ENCODE measurements at regions not wholly inside any gene's neighbourhood (a gene's known extent, or its start where the extent isn't known, plus 50 kb on each side); places are given as distances from the start of the nearest gene placed in this dataset.

DNA sequence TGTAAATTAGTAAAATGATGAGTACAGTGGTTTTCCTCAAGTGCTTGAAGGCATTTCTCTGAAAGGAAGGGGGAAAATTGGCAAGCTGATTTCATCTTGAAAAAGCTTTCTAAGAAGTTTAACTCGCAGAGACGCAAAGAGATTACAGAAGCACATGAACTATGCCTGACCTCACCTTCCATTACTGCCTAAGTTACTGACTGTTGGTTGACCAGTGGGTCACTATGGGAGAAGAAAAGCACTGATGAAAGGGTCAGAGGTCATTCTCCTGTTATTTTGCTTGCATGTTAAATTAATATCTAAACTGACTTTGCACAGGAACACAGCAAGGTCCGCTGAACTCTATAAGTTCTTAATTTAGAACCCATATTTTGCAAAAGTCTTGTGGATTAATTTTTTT is 225.6 kb downstream of the ARL4A start:
- TF ChIP-seq ZNF565 (CRISPR knock-in tag; conservative IDR thresholded peaks at IDR 0.05; ENCODE audit: low read depth) (no peak), SNAI2 (CRISPR knock-in tag; IDR thresholded peaks at IDR 0.05) (no peak), GLIS3 (CRISPR knock-in tag; IDR thresholded peaks at IDR 0.05) (no peak), PPARA (CRISPR knock-in tag; IDR thresholded peaks at IDR 0.05; ENCODE audit: borderline replicate concordance) (no peak), ZNF70 (CRISPR knock-in tag; IDR thresholded peaks at IDR 0.05) (no peak), ISL1 (CRISPR knock-in tag; IDR thresholded peaks at IDR 0.05) (no peak), ZFP3 (CRISPR knock-in tag; IDR thresholded peaks at IDR 0.05) (no peak), ZFP30 (CRISPR knock-in tag; IDR thresholded peaks at IDR 0.05) (no peak), RARB (CRISPR knock-in tag; IDR thresholded peaks at IDR 0.05) (no peak), TCF4 (CRISPR knock-in tag; IDR thresholded peaks at IDR 0.05; ENCODE audit: borderline replicate concordance) (no peak), TOX (CRISPR knock-in tag; IDR thresholded peaks at IDR 0.05; ENCODE audit: borderline replicate concordance) (no peak), ZNF8 (CRISPR knock-in tag; IDR thresholded peaks at IDR 0.05) (no peak), BACH2 (CRISPR knock-in tag; IDR thresholded peaks at IDR 0.05; ENCODE audit: borderline replicate concordance) (no peak), CSDC2 (CRISPR knock-in tag; IDR thresholded peaks at IDR 0.05) (no peak), ZC3H10 (CRISPR knock-in tag; IDR thresholded peaks at IDR 0.05) (no peak), ARNTL (CRISPR knock-in tag; IDR thresholded peaks at IDR 0.05; ENCODE audit: borderline replicate concordance, low read depth) (no peak)
- TF ChIP-seq, protein P1, sequence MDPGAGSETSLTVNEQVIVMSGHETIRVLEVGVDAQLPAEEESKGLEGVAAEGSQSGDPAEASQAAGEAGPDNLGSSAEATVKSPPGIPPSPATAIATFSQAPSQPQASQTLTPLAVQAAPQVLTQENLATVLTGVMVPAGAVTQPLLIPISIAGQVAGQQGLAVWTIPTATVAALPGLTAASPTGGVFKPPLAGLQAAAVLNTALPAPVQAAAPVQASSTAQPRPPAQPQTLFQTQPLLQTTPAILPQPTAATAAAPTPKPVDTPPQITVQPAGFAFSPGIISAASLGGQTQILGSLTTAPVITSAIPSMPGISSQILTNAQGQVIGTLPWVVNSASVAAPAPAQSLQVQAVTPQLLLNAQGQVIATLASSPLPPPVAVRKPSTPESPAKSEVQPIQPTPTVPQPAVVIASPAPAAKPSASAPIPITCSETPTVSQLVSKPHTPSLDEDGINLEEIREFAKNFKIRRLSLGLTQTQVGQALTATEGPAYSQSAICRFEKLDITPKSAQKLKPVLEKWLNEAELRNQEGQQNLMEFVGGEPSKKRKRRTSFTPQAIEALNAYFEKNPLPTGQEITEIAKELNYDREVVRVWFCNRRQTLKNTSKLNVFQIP (CRISPR knock-in tag; IDR thresholded peaks at IDR 0.05; ENCODE audit: borderline replicate concordance, low read depth): no peak
- TF ChIP-seq, protein P2, sequence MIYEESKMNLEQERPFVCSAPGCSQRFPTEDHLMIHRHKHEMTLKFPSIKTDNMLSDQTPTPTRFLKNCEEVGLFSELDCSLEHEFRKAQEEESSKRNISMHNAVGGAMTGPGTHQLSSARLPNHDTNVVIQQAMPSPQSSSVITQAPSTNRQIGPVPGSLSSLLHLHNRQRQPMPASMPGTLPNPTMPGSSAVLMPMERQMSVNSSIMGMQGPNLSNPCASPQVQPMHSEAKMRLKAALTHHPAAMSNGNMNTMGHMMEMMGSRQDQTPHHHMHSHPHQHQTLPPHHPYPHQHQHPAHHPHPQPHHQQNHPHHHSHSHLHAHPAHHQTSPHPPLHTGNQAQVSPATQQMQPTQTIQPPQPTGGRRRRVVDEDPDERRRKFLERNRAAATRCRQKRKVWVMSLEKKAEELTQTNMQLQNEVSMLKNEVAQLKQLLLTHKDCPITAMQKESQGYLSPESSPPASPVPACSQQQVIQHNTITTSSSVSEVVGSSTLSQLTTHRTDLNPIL (CRISPR knock-in tag; IDR thresholded peaks at IDR 0.05; ENCODE audit: low read depth): no peak
- TF ChIP-seq, protein P3, sequence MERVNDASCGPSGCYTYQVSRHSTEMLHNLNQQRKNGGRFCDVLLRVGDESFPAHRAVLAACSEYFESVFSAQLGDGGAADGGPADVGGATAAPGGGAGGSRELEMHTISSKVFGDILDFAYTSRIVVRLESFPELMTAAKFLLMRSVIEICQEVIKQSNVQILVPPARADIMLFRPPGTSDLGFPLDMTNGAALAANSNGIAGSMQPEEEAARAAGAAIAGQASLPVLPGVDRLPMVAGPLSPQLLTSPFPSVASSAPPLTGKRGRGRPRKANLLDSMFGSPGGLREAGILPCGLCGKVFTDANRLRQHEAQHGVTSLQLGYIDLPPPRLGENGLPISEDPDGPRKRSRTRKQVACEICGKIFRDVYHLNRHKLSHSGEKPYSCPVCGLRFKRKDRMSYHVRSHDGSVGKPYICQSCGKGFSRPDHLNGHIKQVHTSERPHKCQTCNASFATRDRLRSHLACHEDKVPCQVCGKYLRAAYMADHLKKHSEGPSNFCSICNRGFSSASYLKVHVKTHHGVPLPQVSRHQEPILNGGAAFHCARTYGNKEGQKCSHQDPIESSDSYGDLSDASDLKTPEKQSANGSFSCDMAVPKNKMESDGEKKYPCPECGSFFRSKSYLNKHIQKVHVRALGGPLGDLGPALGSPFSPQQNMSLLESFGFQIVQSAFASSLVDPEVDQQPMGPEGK (CRISPR knock-in tag; IDR thresholded peaks at IDR 0.05; ENCODE audit: borderline replicate concordance): no peak
- TF ChIP-seq, protein P4, sequence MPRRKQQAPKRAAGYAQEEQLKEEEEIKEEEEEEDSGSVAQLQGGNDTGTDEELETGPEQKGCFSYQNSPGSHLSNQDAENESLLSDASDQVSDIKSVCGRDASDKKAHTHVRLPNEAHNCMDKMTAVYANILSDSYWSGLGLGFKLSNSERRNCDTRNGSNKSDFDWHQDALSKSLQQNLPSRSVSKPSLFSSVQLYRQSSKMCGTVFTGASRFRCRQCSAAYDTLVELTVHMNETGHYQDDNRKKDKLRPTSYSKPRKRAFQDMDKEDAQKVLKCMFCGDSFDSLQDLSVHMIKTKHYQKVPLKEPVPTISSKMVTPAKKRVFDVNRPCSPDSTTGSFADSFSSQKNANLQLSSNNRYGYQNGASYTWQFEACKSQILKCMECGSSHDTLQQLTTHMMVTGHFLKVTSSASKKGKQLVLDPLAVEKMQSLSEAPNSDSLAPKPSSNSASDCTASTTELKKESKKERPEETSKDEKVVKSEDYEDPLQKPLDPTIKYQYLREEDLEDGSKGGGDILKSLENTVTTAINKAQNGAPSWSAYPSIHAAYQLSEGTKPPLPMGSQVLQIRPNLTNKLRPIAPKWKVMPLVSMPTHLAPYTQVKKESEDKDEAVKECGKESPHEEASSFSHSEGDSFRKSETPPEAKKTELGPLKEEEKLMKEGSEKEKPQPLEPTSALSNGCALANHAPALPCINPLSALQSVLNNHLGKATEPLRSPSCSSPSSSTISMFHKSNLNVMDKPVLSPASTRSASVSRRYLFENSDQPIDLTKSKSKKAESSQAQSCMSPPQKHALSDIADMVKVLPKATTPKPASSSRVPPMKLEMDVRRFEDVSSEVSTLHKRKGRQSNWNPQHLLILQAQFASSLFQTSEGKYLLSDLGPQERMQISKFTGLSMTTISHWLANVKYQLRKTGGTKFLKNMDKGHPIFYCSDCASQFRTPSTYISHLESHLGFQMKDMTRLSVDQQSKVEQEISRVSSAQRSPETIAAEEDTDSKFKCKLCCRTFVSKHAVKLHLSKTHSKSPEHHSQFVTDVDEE (CRISPR knock-in tag; IDR thresholded peaks at IDR 0.05): no peak
- no peak for ATAC-seq

DNA sequence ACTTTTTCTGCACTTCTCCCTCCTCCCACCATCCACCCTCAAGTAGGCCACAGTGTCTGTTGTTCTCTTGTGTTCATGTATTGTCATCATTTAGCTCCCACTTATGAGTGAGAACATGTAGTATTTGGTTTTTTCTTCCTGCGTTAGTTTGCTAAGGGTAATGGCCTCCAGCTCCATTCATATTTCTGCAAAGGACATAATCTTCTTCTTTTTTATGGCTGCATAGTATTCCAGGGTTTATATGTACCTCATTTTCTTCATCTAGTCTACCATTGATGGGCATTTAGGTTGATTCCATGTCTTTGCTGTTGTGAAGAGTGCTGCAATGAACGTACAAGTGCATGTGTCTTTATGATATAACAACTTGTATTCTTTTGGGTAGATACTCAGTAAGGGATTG is 230.4 kb downstream of the ARL4A start:
- TF ChIP-seq GLIS3 (CRISPR knock-in tag; IDR thresholded peaks at IDR 0.05): no peak
- TF ChIP-seq OSR1 (CRISPR knock-in tag; IDR thresholded peaks at IDR 0.05): no peak
- no peak for TF ChIP-seq TCF4 (CRISPR knock-in tag; IDR thresholded peaks at IDR 0.05; ENCODE audit: borderline replicate concordance)
- TF ChIP-seq, protein P2 (CRISPR knock-in tag; IDR thresholded peaks at IDR 0.05; ENCODE audit: low read depth): no peak
- TF ChIP-seq BACH2 (CRISPR knock-in tag; IDR thresholded peaks at IDR 0.05; ENCODE audit: borderline replicate concordance): no peak
- no peak for TF ChIP-seq CSDC2 (CRISPR knock-in tag; IDR thresholded peaks at IDR 0.05)
- TF ChIP-seq ZNF70 (CRISPR knock-in tag; IDR thresholded peaks at IDR 0.05): no peak
- no peak for TF ChIP-seq ZFP3 (CRISPR knock-in tag; IDR thresholded peaks at IDR 0.05)
- no peak for TF ChIP-seq PPARA (CRISPR knock-in tag; IDR thresholded peaks at IDR 0.05; ENCODE audit: borderline replicate concordance)
- no peak for TF ChIP-seq RARB (CRISPR knock-in tag; IDR thresholded peaks at IDR 0.05)
- TF ChIP-seq, protein P5, sequence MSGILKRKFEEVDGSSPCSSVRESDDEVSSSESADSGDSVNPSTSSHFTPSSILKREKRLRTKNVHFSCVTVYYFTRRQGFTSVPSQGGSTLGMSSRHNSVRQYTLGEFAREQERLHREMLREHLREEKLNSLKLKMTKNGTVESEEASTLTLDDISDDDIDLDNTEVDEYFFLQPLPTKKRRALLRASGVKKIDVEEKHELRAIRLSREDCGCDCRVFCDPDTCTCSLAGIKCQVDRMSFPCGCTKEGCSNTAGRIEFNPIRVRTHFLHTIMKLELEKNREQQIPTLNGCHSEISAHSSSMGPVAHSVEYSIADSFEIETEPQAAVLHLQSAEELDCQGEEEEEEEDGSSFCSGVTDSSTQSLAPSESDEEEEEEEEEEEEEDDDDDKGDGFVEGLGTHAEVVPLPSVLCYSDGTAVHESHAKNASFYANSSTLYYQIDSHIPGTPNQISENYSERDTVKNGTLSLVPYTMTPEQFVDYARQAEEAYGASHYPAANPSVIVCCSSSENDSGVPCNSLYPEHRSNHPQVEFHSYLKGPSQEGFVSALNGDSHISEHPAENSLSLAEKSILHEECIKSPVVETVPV (CRISPR knock-in tag; IDR thresholded peaks at IDR 0.05): no peak
- TF ChIP-seq ESRRG (CRISPR knock-in tag; IDR thresholded peaks at IDR 0.05): no peak
- no peak for ATAC-seq

All from SK-N-SH treated with all-trans-retinoic acid at 6 μM for 48 hours (cell line).